Subcutaneous abdominal adipose tissue (tissue), 5 donors: ENCODE measurements at regions not wholly inside any gene's neighbourhood (a gene's known extent, or its start where the extent isn't known, plus 50 kb on each side); places are given as distances from the start of the nearest gene placed in this dataset.

Experiments used
- H3K27ac ChIP-seq: one replicate; pipeline ENCODE4 v1.7.0; 2013; ENCODE audit warnings: low read depth, mild to moderate bottlenecking, inconsistent platforms, low read length, moderate library complexity
- H3K27me3 ChIP-seq, 5 donors: one replicate each; pipeline ENCODE4 v1.7.0; 2013; ENCODE audit warnings: low read length in 5 of 5, inconsistent platforms in 1 of 5; ENCODE audit not compliant: control insufficient read depth in 5 of 5, insufficient read depth in 4 of 5
- H3K36me3 ChIP-seq, 5 donors: one replicate each; pipeline ENCODE4 v1.7.0; 2013; ENCODE audit warnings: low read length in 5 of 5; ENCODE audit not compliant: control insufficient read depth in 5 of 5, insufficient read depth in 5 of 5
- H3K4me1 ChIP-seq, 5 donors: one replicate each; pipeline ENCODE4 v1.7.0; 2013; ENCODE audit warnings: low read length in 5 of 5, mild to moderate bottlenecking in 3 of 5, moderate library complexity in 1 of 5; ENCODE audit not compliant: control insufficient read depth in 5 of 5, insufficient read depth in 5 of 5
- H3K4me3 ChIP-seq, 5 donors: one replicate each; pipeline ENCODE4 v1.7.0; 2013; ENCODE audit warnings: low read length in 5 of 5, low read depth in 1 of 5
- H3K9ac ChIP-seq, 5 donors: one replicate each; pipeline ENCODE4 v1.7.0; 2013; ENCODE audit warnings: low read length in 5 of 5, mild to moderate bottlenecking in 4 of 5, moderate library complexity in 3 of 5
- H3K9me3 ChIP-seq, 5 donors: one replicate each; pipeline ENCODE4 v1.7.0; 2013; ENCODE audit warnings: low read length in 5 of 5; ENCODE audit not compliant: control insufficient read depth in 5 of 5
- donor health status: healthy.
- donor health status: healthy.
- donor health status: healthy.
- donor health status: healthy.
- donor health status: healthy.

DNA sequence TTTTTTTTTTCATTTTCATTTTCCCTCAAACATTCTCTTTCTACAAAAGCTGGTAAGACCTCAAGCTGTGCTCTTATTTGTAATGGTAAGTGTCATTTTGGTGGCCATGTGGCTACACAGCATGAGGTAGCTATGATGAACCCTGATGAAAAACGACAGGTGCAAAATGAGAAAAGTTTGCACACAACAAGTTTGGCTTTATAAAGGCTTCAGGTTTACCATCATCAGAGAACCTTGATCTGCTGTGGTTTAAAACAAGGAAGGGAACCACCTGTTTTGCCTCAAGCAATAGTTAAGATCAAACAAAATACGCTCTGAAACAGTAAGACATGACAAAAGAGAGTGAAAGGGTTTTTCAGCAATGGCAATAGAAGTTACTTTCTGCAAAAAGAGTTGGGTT is 1124.6 kb upstream of the ACO1 start:
- H3K4me3 ChIP-seq, result no peak overlapping the region
- H3K9me3 ChIP-seq, result no peaks in the 10 kb centered on the region
- H3K27ac ChIP-seq, result no peak overlapping the region
- no peaks in the 10 kb centered on the region for H3K36me3 ChIP-seq
- no peak overlapping the region for H3K9ac ChIP-seq
- no peaks in the 10 kb centered on the region for H3K27me3 ChIP-seq
- H3K4me1 ChIP-seq, result no peaks in the 10 kb centered on the region

DNA sequence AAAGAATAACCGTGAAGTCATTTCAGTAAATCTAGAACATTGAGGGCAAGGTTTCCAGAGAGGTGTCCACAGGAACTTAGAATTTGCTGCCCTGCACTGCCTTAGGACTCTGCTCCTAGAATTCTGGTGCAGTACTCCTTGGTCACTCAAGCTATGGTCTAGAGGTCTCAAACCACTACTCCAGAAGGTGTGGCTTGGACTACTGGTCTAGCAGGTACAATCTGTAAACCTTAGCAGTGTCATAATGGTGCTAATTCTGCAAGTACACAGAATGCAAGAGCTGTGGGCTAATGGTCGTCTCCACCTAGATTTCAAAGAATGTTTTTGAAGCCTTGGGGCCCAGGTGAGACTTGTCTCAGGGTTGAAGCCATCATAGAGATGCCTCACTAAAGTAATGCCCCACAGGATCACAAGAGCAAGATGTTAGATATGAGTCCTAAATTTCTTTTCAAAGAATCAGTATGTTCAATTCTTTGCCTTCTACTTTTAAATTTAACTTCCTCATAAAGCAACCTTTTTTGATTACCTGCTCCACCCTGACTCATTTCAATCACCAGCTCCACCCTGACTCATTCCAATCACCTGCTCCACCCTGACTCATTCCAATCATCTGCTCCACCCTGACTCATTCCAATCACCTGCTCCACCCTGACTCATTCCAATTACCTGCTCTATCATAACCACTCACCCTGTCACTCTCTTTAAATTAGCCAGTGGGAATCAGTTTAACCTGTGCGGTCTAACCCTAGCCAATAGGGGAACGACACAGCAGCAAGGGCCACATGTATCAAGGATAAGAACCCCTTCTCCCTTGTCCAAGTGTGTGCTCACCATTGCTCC is 1111.8 kb upstream of the ACO1 start:
- Histone ChIP-seq H3K4me3 (no peak overlapping the region), H3K27ac (no peak overlapping the region), H3K9me3 (no peaks in the 10 kb centered on the region), H3K27me3 (no peaks in the 10 kb centered on the region), H3K9ac (no peak overlapping the region), H3K4me1 (no peaks in the 10 kb centered on the region), H3K36me3 (no peaks in the 10 kb centered on the region)

DNA sequence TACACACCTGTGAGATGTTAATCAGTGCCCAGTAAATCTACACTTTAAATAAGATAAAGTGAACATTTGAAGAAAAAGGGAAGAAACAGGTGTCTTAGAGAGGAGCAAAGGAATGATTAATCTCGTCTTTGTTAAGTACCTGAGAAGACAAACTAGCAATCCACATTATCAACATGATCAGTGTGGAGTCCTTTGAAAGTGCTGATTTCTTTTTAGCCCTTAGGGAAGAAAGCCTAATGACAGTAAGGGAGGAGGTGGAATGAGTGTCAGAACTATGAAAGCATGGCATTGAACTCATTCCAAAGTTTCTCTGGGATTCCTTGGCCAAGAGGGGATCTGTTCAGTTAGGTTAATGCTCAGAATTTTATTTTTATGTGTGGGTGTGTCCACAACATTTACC is 1109.0 kb upstream of the ACO1 start:
- Histone ChIP-seq H3K9me3 (no peaks in the 10 kb centered on the region), H3K27ac (no peak overlapping the region), H3K4me3 (no peak overlapping the region), H3K4me1 (peaks cover 0 to 2% (median 0%) of the 10 kb centered on the region in 5 donors), H3K9ac (no peak overlapping the region), H3K36me3 (no peaks in the 10 kb centered on the region), H3K27me3 (no peaks in the 10 kb centered on the region)

DNA sequence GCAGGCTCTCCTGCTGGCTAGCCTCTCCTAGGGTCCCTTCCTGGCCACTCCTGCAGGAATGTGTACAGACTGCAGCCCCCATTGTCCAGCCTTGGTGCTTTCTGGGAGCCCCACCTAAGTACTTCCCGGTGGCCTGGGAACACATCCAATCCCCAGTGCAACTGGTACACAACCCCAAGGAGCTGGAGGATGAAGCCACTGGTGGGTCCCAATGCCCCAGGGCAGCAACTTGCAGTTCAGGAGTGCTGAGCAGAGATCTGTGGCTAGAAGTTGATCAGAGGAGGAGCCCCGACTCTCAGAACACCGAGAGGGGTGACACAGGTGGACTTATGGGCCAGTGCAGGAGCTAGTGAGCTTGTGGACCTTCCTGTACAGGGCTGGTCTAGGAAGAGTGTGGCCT is 1093.7 kb upstream of the ACO1 start:
- Histone ChIP-seq H3K4me3 (no peak overlapping the region), H3K9ac (no peak overlapping the region), H3K36me3 (no peaks in the 10 kb centered on the region), H3K9me3 (no peaks in the 10 kb centered on the region), H3K27ac (no peak overlapping the region), H3K27me3 (peaks cover 0 to 4% (median 0%) of the 10 kb centered on the region in 5 donors), H3K4me1 (no peaks in the 10 kb centered on the region)

DNA sequence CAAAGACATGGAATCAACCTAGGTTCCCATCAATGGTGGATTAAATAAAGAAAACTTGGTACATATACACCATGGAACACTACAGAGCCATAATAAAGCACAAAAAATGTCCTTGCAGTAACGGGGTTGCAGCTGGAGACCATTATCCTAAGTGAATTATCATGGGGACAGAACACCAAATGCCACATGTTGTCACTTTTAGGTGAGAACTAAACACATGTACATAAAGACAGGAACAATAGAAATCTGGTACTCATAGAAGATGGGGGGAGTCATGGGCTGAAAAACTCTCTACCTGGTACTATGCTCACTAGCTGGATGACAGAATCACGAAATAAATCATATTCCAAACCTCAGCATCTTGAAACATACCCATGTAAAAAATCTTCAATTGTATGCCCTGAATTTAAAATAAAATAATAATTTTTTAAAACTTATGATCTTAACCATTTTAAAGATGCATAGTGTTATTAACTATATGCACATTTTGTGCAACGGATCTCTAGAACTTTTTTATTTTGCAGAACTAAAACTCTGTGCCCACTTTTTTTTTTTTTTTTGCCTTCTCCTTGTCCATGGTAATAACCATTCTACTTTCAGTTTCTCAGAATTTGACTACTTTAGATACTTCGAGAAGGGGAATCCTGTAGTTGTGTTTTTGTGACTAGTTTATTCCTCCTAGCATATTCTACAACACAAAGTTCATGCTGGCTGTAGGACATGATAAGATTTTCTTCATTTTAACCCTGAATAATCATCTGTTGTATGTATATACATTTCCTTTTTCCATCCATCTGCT is 1081.6 kb upstream of the ACO1 start:
- Histone ChIP-seq H3K27me3 (no peaks in the 10 kb centered on the region), H3K27ac (no peak overlapping the region), H3K4me3 (no peak overlapping the region), H3K4me1 (peaks cover 0 to 7% (median 0%) of the 10 kb centered on the region in 5 donors), H3K36me3 (no peaks in the 10 kb centered on the region), H3K9me3 (no peaks in the 10 kb centered on the region), H3K9ac (no peak overlapping the region)

DNA sequence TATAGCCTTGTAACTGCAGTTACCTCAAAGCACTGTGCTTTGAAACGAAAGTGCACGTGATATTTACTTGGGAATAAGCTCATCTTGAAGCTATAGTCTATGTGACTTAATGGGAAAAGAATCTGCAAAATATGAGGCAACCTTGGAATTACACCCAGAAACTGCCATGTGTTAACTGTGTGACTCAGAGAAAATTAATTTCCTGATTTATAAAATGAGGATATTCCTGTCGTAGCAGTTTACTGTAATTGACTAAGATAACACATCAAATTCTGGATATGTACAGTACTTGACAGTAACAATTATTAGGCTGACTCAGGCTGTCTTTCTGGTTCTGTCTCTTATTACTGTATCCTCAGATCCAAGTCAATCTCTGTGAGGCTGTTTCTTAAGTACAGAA is 1079.9 kb upstream of the ACO1 start:
- Histone ChIP-seq H3K9ac (no peak overlapping the region), H3K9me3 (no peaks in the 10 kb centered on the region), H3K27ac (no peak overlapping the region), H3K36me3 (no peaks in the 10 kb centered on the region), H3K4me3 (no peak overlapping the region), H3K4me1 (peaks cover 0 to 7% (median 0%) of the 10 kb centered on the region in 5 donors), H3K27me3 (no peaks in the 10 kb centered on the region)

DNA sequence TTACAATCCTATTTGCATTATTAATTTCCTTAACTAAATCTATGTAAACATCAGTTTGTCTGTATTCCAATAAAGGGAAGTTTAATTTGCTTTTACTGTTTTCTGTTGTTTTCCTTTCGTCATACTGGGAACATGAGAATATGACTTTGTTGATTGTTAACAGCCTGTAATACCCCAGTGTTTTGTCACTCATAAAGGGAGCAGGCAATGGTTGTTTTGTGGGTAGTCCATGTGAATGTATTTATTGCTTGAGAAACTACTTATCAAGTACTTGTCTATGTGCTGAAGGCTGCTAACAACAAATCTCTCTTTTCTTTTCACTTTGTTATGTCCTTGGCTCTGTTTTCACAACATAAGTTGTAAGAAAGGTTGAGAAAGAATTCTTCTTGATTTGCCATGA is 1070.2 kb upstream of the ACO1 start:
- no peaks in the 10 kb centered on the region for H3K4me1 ChIP-seq

DNA sequence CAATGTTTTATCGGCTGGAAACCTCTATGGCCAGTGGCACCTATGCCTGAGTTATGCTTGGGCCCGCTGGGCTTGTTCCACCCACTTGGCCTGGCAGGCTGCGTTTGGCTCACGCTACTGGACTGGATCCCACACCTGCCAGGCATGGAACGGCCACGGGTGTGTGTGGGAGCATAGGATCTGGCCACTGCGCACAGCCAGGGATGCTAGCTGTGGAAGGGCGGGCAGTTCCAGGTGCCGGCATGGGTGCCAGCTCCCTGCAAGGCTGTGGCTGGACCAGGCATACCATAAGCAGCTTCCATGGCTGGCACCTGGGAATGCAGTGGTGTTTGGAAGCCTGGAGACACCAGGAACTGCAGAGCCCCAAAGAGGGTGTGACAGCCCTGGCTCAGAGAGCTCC is 1063.9 kb upstream of the ACO1 start:
- no peaks in the 10 kb centered on the region for H3K9me3 ChIP-seq
- H3K36me3 ChIP-seq, result no peaks in the 10 kb centered on the region
- H3K4me3 ChIP-seq, result no peak overlapping the region
- H3K9ac ChIP-seq, result no peak overlapping the region
- H3K27me3 ChIP-seq, result no peaks in the 10 kb centered on the region
- no peaks in the 10 kb centered on the region for H3K4me1 ChIP-seq
- no peak overlapping the region for H3K27ac ChIP-seq

More for the DNA sequence above, 1070.2 kb upstream of the ACO1 start:
- H3K4me3 ChIP-seq, result no peak overlapping the region
- no peaks in the 10 kb centered on the region for H3K9me3 ChIP-seq
- H3K27ac ChIP-seq, result no peak overlapping the region
- no peaks in the 10 kb centered on the region for H3K36me3 ChIP-seq
- no peaks in the 10 kb centered on the region for H3K27me3 ChIP-seq
- no peak overlapping the region for H3K9ac ChIP-seq

DNA sequence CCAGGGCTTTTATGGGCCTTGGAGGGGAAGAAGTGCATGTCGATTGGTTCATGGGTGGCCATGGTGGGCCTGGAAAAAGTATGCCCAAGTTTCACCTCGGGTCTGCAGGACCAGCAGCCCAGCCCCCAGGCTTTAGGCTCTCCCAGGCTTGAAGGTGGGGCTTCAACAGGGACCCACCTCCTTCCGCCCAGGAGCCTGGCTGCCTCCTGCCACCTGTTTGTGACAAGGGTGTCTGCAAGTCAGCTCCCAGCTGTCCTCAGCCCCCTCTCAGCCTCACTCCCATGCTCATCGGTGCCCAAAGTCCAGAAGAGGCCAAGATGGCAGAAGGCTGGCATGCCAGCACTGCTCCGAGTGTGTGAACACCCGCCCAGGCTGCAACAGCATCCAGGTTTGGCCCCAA is 1063.2 kb upstream of the ACO1 start:
- H3K27me3 ChIP-seq, result no peaks in the 10 kb centered on the region
- no peaks in the 10 kb centered on the region for H3K36me3 ChIP-seq
- no peak overlapping the region for H3K9ac ChIP-seq
- no peaks in the 10 kb centered on the region for H3K9me3 ChIP-seq
- H3K4me3 ChIP-seq, result no peak overlapping the region
- no peaks in the 10 kb centered on the region for H3K4me1 ChIP-seq
- no peak overlapping the region for H3K27ac ChIP-seq

DNA sequence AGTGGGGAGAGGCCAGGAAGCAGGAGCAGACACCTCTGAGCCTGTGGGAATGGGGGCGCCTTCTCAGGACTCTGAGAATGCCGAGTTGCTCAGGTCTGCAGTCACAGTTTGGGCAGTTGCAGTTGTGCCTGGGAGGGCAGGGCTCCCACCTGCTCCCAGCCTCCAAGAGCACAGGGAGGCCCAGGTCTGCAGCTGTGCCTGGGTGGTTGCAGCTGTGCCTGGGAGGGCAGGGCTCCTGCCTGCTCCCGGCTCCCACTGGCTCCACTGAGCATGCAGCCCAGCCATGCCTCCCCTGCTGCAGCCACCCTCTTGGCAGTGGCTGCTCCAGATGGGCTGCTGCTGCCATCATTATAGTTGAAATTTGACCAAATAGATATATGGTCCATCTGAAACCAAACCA is 1062.8 kb upstream of the ACO1 start:
- no peak overlapping the region for H3K9ac ChIP-seq
- H3K27me3 ChIP-seq, result no peaks in the 10 kb centered on the region
- no peak overlapping the region for H3K4me3 ChIP-seq
- no peaks in the 10 kb centered on the region for H3K9me3 ChIP-seq
- no peaks in the 10 kb centered on the region for H3K4me1 ChIP-seq
- no peak overlapping the region for H3K27ac ChIP-seq
- no peaks in the 10 kb centered on the region for H3K36me3 ChIP-seq
